Activated CD4-positive, alpha-beta T cell treated with anti-CD3 and anti-CD28 coated beads, Interleukin-2, Interleukin-6, amounts not matched to agents 100 ng/mL and 50 ng/mL, durations not matched to agents 16 hours and 8 hours (primary cell): ENCODE measurements at regions not wholly inside any gene's neighbourhood (a gene's known extent, or its start where the extent isn't known, plus 50 kb on each side); places are given as distances from the start of the nearest gene placed in this dataset.
A peak's percentile ranks its signal among the peaks of the same experiment; 100 is the strongest.

Experiments used
- DNase-seq: peaks from one replicate; pipeline ENCODE4 v3.0.0-alpha.2; 2020

GRCh38 chr6:44682987-44683779 lies 295.7 kb downstream of the CDC5L start:
- no peak for DNase-seq

GRCh38 chr6:44685213-44685612 lies 297.7 kb downstream of the CDC5L start:
- no peak for DNase-seq

GRCh38 chr6:44696099-44696498 lies 308.6 kb downstream of the CDC5L start:
- no peak for DNase-seq

GRCh38 chr6:44696686-44697085 lies 309.2 kb downstream of the CDC5L start:
- DNase-seq: no peak

- no peak for DNase-seq
These were observed 309.8 kb downstream of the CDC5L start for GRCh38 chr6:44697327-44697726.

- no peak for DNase-seq
These were observed 311.1 kb downstream of the CDC5L start for GRCh38 chr6:44698602-44699001.

DNA sequence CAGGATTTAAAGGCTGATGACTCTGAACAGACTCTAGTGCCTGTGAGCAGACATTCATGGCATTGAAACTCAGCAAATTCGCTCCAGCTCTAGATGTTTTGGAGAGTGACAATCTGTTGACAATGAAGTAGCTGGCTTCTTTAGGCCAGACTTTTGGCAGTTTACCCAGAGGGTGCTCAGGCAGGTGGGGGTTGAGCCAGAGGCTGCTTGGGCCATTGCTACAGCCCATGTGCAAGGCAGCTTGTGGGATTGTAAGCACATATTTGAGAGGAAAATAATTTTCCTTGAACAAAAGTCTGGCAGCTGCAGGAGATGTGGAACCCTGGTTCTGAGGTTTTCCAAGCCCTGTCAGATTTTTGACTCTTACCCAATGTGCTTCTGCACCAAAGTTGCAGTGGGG lies 311.6 kb downstream of the CDC5L start:
- DNase-seq: no peak

DNA sequence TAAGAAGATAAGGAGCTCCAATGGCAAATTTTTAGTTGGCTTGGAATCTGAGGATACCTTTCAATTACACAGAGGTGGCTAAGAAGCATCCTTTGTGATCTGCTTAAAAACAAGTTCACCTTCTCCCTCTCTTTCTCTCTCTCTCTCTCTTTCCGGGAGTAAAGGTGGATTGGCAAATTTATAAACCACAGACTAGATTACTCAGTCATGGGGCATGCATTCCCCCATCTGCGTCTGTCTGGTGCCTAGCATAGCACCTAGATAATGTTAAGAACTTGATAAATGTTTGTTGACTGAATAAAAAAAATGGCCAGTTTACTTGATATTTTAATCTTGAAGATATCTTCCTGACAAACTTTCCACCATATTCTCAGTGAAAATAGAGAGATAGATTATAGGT lies 312.3 kb downstream of the CDC5L start:
- no peak for DNase-seq

GRCh38 chr6:44700422-44700821 lies 312.9 kb downstream of the CDC5L start:
- DNase-seq: no peak

- DNase-seq: no peak
These were observed 313.6 kb downstream of the CDC5L start for GRCh38 chr6:44701038-44701636.

DNA sequence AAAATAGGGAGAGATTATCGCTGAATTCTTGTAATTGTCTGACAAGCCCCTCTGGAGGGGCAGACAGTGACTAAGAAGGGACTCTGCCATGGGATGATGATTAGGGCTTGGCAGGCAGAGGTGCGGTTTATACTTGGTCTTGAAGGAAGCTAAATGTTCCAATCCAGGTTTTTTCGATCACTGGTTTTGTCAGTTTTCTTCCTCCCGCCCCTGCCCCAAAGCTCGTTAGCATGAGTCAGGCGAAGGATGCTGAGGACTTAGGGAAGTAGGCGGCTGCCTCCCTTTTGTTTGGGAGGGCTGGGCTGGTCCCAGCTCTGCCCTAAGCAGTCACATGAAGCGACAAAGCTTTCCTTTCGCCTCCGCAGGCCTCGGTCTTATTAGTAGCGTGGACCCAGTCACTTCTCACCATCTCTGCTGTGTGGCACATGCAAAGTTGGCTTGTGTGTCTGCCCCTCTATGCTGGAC lies 314.2 kb downstream of the CDC5L start:
- no peak for DNase-seq

- no peak for DNase-seq
These were observed 314.8 kb downstream of the CDC5L start for GRCh38 chr6:44702292-44702691.

- DNase-seq: peak; percentile 79
These were observed 317.0 kb downstream of the CDC5L start for GRCh38 chr6:44704240-44705150.

DNA sequence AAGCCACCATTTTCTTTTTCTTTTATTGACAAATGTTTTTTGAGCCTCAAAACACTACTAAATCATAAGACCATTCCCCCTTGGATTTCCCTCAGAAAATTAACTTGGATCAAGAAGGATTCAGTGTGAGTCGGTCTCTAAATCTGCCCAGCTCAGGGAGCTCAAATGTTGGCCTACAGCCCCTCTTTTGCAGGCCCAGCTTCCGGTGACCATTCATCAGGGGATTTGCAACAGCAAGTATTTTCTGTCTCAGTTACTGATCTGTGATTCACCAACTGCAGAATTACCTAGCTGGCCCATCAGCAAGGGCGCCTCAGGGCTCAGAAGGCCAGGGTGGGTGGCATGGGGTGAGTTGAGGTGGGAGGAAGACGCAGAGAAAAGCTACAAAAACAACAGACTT lies 318.1 kb downstream of the CDC5L start:
- DNase-seq: no peak

GRCh38 chr6:44706011-44706410 lies 318.5 kb downstream of the CDC5L start:
- no peak for DNase-seq

- no peak for DNase-seq
These were observed 320.7 kb downstream of the CDC5L start for GRCh38 chr6:44708208-44708607.

DNA sequence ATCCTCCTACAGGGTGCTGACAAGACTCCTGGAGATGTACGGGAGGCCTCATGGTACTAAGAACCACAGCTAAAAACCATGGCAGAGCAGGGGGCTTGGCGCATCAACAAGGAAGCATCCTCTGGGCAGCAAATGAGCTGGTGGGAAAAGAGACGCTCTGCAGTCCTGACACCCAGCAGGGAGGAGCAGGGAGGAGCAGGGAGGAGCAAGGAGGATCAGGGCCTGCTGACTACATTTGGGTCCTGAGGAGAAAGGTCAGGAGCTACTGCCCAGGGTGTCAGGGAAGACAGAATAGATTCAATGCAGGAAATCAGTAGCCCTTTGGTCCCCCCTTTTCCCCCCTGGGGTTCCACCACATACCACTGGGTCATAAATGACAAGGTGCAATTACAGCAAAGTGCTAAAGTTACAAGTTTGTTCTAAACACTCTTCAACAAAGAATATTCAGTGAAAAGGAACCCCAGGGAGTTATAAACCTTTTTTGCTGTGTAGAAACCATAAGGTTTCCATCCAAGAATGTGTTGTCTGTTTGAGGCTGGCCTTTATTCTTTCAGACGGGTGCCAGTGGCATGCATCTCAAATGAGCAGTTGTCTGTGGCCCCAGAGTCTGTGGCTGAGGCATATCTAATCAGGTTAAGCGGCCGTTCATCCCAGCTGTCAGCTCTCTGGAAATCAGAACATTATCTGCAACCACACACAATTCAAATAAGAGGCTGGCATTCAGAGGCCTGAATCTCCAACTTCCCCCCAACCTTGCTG lies 325.0 kb downstream of the CDC5L start:
- no peak for DNase-seq

DNA sequence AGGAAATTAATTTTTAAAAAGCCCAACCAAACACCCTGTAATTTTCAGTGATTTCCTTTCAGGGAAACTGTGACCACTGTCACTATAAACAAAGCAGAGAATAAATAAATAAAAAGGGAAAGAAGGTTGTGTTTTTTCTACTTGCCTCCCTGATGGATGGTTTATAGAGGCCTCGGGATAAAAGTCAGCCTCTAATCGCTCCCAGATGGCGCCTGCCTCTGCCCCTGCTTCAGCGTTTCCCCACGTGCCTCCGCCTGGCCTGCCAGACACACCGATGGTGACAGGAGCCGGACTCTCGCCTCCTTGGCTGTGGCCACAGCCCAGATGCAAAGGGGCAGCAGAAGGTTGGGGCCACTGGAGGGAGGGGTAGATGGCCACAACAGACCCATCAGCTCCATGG lies 327.7 kb downstream of the CDC5L start:
- no peak for DNase-seq

GRCh38 chr6:44715925-44716324 lies 328.4 kb downstream of the CDC5L start:
- no peak for DNase-seq

DNA sequence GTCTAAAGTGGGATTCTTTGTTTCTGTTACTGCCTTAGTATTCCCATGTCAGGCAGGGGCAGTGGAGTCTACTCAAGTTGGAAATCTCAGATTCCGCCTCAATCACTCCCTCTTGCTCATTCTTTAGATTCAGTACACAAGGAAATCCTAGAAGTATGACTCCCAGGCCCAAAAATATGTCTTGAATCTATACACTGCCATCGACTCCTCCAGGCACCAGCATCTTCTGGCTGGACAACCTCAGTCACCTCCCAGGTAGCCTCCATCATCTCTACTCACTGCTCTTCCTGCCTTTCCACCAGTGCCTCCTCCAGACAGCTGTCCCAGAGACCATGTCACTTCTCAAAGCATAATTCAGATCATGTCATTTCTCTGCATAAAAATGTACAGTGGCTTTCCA lies 329.9 kb downstream of the CDC5L start:
- no peak for DNase-seq

DNA sequence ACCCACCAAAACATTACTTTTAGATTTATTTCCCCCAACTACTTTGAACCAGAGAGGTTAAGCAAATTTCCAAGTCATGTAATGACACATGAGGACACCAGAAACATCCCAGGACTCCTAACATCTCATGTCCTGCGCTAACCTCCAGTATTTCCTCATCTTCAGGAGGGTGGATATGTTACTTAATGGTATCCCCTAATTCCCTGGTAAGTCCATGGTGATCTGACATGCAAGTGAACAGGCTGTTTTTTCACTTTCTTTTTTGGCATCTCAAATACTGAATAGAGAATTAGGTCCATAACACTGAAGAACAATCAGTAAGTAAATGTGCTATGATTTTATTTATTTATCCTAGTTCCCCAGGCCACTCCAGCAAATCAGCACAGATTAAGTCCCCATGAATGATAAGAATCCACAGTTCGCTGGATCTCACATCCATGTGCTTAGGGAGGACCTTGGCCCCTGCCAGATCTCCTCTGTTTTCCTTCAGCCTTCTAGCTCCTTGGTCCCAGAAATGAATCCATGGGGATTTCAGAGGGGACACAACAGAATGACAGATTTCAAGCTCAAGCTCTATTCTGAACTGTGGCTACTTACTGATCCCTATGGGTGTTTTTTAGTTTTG lies 334.6 kb downstream of the CDC5L start:
- DNase-seq: no peak

- DNase-seq: no peak
These were observed 335.2 kb downstream of the CDC5L start for GRCh38 chr6:44722736-44723135.
